Type B pancreatic cell (in vitro differentiated cells): ENCODE measurements at regions not wholly inside any gene's neighbourhood (a gene's known extent, or its start where the extent isn't known, plus 50 kb on each side); places are given as distances from the start of the nearest gene placed in this dataset.

Source experiments
- DNase-seq: peaks from one replicate; pipeline ENCODE4 v3.0.0; 2021; ENCODE audit warnings: mixed read lengths; ENCODE audit not compliant: unreplicated experiment; ENCODE audit errors: extremely low spot score
- H3K27ac Mint-ChIP-seq: 2 replicates; pipeline ENCODE4 v1.8.0; 2021; ENCODE audit warnings: mild to moderate bottlenecking, mixed read lengths
- H3K27me3 Mint-ChIP-seq: 2 replicates; pipeline ENCODE4 v1.8.0; 2021; ENCODE audit warnings: mixed read lengths
- H3K36me3 Mint-ChIP-seq: 2 replicates; pipeline ENCODE4 v1.8.0; 2021; ENCODE audit warnings: mixed read lengths
- H3K4me1 Mint-ChIP-seq: one replicate; pipeline ENCODE4 v1.8.0; 2021; ENCODE audit warnings: mixed read lengths; ENCODE audit not compliant: unreplicated experiment
- H3K4me3 Mint-ChIP-seq: 2 replicates; pipeline ENCODE4 v1.8.0; 2021; ENCODE audit warnings: mild to moderate bottlenecking, mixed read lengths
- H3K9me3 Mint-ChIP-seq: 2 replicates; pipeline ENCODE4 v1.8.0; 2021; ENCODE audit warnings: mixed read lengths
- CTCF ChIP-seq: fragments of 200-600 bp; sonication (generic); conservative IDR thresholded peaks from 2 replicates; pipeline ENCODE4 v1.5.0; 2021; ENCODE audit warnings: antibody characterized with exemption, mild to moderate bottlenecking

- DNase-seq = no peak
- Mint-ChIP-seq H3K27me3 (no peaks in the 10 kb centered on the region), H3K4me3 (no peak overlapping the region), H3K27ac (no peak overlapping the region), H3K36me3 (no peaks in the 10 kb centered on the region), H3K9me3 (no peaks in the 10 kb centered on the region), H3K4me1 (no peaks in the 10 kb centered on the region)
- TF ChIP-seq CTCF = no peak
Measured at GRCh38 chr10:113967126-113967525, 76.5 kb upstream of the ADRB1 start.

GRCh38 chr10:113970641-113971040 is 73.0 kb upstream of the ADRB1 start:
- Mint-ChIP-seq H3K4me3 (no peak overlapping the region), H3K4me1 (no peaks in the 10 kb centered on the region), H3K9me3 (no peaks in the 10 kb centered on the region)

GRCh38 chr10:113971349-113971973 is 72.2 kb upstream of the ADRB1 start:
- H3K4me1 Mint-ChIP-seq = no peaks in the 10 kb centered on the region
- H3K27me3 Mint-ChIP-seq = no peaks in the 10 kb centered on the region
- no peak for DNase-seq
- H3K4me3 Mint-ChIP-seq = no peak overlapping the region
- peaks cover 4% of the 10 kb centered on the region for H3K36me3 Mint-ChIP-seq
- no peak for TF ChIP-seq CTCF
- H3K27ac Mint-ChIP-seq = no peak overlapping the region
- no peaks in the 10 kb centered on the region for H3K9me3 Mint-ChIP-seq

More at GRCh38 chr10:113970641-113971040, 73.0 kb upstream of the ADRB1 start:
- TF ChIP-seq CTCF = no peak
- DNase-seq = no peak
- Mint-ChIP-seq H3K36me3 (peaks cover 4% of the 10 kb centered on the region), H3K27ac (no peak overlapping the region), H3K27me3 (no peaks in the 10 kb centered on the region)

GRCh38 chr10:113977174-113977573 is 66.5 kb upstream of the ADRB1 start:
- H3K9me3 Mint-ChIP-seq = peaks cover 12% of the 10 kb centered on the region
- H3K27me3 Mint-ChIP-seq = no peaks in the 10 kb centered on the region
- H3K4me3 Mint-ChIP-seq = no peak overlapping the region
- peaks cover 4% of the 10 kb centered on the region for H3K36me3 Mint-ChIP-seq
- H3K27ac Mint-ChIP-seq = no peak overlapping the region
- no peaks in the 10 kb centered on the region for H3K4me1 Mint-ChIP-seq
- no peak for DNase-seq
- no peak for TF ChIP-seq CTCF

DNA sequence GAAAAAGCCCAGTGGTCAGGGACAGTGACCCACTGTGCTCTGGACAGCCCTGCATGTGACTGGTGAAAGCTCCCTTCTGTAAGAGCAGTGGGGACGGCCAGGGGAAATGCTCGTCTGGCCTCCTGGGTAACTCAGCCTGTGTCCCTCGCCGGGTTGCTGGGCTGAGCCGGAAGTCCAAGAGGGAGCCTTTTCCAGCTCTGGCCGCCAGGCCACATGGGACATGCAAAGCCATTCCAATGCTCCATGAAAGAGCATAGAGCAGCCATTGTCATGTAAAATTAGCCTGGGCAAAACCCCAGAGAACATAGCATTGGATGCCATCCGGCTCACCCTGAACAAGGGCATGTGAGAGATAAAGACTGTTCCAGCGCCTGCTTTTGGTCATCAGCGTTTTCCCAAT is 64.9 kb upstream of the ADRB1 start:
- Mint-ChIP-seq H3K27me3 (no peaks in the 10 kb centered on the region), H3K4me1 (no peaks in the 10 kb centered on the region), H3K27ac (no peak overlapping the region), H3K9me3 (peaks cover 12% of the 10 kb centered on the region), H3K4me3 (no peak overlapping the region), H3K36me3 (peaks cover 4% of the 10 kb centered on the region)
- DNase-seq = no peak
- TF ChIP-seq CTCF = no peak

- no peak for DNase-seq
- no peak for TF ChIP-seq CTCF
- Mint-ChIP-seq H3K9me3 (peaks cover 12% of the 10 kb centered on the region), H3K36me3 (peaks cover 4% of the 10 kb centered on the region), H3K4me3 (no peak overlapping the region), H3K27ac (no peak overlapping the region), H3K4me1 (no peaks in the 10 kb centered on the region), H3K27me3 (no peaks in the 10 kb centered on the region)
Measured at GRCh38 chr10:113979409-113979808, 64.3 kb upstream of the ADRB1 start.
